LNCAP (cell line): ENCODE measurements at regions not wholly inside any gene's neighbourhood (a gene's known extent, or its start where the extent isn't known, plus 50 kb on each side); places are given as distances from the start of the nearest gene placed in this dataset.

Experiments
- TF ChIP-seq, protein P1 (sequence below): fragments of 450-650 bp; IDR thresholded peaks from 2 replicates; pipeline ENCODE4 v1.5.1; 2017; ENCODE audit warnings: mild to moderate bottlenecking

DNA sequence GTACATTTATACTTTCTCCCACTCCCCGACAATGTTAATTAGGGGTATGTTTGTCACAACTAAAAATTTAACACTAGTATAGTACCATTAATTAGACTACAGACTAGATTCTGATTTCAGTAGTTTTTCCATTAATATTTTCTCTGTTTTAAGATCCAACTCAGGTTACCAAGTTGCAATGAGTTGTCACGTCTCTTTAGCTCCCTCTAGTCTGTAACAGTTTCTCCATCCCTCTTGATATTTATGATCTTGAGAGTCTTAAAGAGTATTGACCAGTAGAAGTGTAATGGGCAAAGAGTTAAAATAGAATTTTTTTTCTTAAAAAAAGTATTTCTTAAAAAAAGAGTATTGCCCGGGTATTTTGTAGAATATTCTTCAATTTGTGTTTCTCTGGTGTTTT is 598.1 kb downstream of the TBC1D4 start:
- TF ChIP-seq, protein P1, sequence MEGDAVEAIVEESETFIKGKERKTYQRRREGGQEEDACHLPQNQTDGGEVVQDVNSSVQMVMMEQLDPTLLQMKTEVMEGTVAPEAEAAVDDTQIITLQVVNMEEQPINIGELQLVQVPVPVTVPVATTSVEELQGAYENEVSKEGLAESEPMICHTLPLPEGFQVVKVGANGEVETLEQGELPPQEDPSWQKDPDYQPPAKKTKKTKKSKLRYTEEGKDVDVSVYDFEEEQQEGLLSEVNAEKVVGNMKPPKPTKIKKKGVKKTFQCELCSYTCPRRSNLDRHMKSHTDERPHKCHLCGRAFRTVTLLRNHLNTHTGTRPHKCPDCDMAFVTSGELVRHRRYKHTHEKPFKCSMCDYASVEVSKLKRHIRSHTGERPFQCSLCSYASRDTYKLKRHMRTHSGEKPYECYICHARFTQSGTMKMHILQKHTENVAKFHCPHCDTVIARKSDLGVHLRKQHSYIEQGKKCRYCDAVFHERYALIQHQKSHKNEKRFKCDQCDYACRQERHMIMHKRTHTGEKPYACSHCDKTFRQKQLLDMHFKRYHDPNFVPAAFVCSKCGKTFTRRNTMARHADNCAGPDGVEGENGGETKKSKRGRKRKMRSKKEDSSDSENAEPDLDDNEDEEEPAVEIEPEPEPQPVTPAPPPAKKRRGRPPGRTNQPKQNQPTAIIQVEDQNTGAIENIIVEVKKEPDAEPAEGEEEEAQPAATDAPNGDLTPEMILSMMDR, result no peak

- TF ChIP-seq, protein P1, result no peak
These were observed 610.4 kb downstream of the TBC1D4 start for GRCh38 chr13:74871369-74872070.

DNA sequence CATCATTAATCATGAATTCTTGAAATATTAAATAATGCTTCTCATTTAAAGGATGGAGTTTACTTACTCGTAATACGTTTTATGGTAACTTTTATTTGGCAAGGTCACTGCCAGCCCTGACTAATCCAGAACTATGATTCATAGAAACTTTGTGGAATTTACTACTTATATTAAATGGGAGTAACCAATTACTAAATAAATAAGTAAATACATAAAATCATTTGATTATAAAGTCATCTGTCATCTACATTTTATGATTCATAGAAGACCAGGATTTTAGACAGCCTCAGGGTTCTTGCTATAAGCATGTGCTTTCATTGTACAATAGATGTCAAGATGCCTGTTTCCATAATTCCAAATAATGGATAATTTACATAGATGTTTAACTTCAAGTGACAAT is 611.1 kb downstream of the TBC1D4 start:
- TF ChIP-seq, protein P1, result no peak

DNA sequence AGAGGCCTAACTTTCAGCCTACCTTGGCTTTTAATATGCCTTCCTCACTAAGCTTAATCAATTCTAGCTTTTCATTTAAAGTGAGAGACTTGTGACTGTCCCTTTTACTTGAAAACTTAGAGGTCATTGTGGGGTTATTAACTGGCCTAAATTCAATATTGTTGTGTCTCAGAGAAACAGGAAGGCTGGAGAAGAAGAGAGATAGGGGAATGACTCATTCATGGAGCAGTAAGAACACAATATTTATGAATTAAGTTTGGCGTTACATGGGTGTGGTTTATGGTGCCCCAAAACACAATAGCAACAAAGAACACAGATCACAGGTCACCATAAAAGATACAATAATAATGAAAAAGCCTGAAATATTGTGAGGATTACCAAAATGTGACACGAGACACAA is 612.1 kb downstream of the TBC1D4 start:
- TF ChIP-seq, protein P1, result no peak

DNA sequence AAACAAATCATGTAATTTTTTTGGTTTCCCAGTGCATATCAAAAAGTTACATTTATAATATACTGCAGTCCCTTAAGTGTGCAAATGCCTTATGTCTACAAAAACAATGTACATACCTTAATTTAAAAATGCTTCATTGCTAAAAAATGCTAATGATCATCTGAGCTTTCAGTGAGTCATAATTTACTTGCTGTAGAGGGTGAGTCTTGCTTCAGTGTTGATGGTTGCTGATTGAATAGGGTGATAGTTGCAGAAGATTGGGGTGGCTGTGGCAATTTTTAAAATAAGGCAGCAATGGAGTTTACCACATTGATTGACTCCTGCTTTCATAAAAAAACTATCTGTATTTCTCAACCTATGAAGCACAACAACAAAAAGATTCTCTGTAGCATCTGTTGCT is 613.9 kb downstream of the TBC1D4 start:
- TF ChIP-seq, protein P1, result no peak

DNA sequence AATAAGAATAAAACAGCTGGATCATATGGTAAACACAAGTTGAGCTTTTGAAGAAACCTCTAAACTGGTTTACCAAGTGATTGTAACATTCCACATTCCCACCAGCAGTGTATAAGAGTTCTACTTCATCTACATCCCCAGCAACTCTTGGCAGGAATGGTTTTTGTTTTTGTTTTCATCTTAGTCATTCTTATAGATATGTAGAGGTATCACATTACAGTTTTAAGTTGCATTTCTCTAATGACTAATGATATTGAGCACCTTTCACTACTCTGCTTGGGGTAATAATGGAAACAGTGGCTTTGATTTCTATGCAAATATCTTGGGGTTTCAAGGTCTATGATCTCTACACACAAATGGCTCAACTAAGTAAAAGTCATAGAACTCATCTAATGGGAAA is 614.5 kb downstream of the TBC1D4 start:
- TF ChIP-seq, protein P1, result no peak

DNA sequence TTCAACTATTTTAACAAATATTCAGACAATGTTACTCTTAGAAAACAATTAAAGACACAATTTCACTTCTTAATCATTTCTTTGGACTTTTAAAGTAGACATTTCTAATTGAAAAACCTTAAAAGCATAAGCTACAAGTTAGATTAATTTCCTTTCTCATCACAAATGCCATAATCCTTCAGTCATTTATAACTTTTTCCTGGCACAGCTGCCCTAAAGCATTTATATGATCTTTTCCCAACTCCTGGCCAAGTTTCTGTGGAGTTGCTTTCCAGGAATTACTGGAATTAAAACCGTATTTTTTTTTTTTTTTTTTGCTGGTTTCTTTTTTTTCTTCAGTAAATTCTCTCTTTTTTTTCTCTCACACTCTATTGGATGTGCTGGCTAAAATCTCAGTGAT is 615.9 kb downstream of the TBC1D4 start:
- TF ChIP-seq, protein P1, result no peak

DNA sequence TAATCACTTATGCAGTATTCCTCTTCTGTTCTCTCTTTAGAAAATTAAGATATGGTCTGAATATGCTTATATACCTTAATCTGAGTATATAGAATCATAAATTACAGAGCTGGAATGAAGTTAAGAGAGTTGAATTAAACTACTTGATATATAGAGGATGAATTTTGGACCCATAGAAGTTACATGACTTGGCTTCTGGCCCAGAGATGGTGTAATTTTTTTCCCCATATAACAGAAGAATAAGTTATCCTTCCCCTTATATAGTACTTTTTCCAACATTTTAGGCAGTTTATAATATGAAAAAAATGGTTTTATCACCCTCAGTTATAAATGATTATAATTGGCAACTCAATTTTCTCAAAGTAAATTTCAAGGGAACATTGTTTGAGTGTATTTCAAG is 616.3 kb downstream of the TBC1D4 start:
- TF ChIP-seq, protein P1, result no peak
